Vagina (tissue), 2 donors: ENCODE measurements at regions not wholly inside any gene's neighbourhood (a gene's known extent, or its start where the extent isn't known, plus 50 kb on each side); places are given as distances from the start of the nearest gene placed in this dataset.

Source experiments
- CTCF ChIP-seq, 3 experiments: fragments of 450-650 bp in 2 of 3; fragments of 200-600 bp in 1 of 3; sonication (generic) in 1 of 3; IDR thresholded peaks; one replicate each; pipeline ENCODE4 v1.5.1; 2017 to 2019; ENCODE audit warnings: antibody characterized with exemption in 3 of 3, mild to moderate bottlenecking in 2 of 3, moderate library complexity in 2 of 3
- POLR2A ChIP-seq, 2 donors: fragments of 450-650 bp; IDR thresholded peaks; one replicate each; pipeline ENCODE4 v1.6.1; 2017; ENCODE audit warnings: antibody characterized with exemption in 2 of 2, mild to moderate bottlenecking in 2 of 2, moderate library complexity in 2 of 2

DNA sequence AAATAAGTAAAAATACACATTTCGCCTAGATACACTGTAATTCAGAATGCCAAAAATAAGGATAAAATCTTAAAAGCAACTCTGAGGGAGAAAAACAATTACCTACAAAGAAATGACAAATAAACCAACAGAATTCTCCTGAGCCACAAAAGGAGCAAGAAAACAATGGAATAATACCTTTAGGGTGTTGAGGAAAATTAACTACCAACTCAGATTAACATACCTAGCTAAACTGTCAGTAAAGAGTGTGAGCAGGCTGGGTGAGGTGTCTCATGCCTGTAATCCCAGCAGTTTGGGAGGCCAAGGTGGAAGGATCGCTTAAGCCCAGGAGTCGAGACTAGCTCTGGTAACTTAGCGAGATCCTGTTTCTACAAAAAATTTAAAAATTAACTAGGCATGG lies 81.5 kb downstream of the C9orf50 start:
- TF ChIP-seq CTCF (IDR thresholded peaks at IDR 0.05), result no peak
- no peak for TF ChIP-seq POLR2A (IDR thresholded peaks at IDR 0.05)
